ENCODE measurements at regions not wholly inside any gene's neighbourhood (a gene's known extent, or its start where the extent isn't known, plus 50 kb on each side); places are given as distances from the start of the nearest gene placed in this dataset.

DNA sequence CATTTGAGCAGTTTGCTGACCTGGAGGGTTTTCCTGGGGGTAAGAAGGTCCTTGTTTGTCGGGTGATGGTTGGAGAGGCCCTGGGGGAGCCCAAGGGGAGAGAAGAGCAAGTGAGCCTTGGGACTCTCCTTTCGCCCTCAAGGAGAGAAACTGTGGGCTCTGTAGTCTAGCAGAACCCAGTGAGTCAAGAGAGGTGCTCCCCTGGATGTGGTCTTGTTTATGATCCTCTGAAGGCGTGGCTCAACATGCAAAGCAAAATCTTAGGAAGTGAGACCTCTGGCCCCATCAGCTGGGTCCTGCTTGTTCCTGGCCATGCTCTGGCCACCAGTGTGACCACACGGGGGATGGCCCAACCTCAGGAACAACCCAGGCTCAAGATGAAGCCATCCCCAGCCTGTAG is 66.5 kb upstream of the ALX4 start:
- TF ChIP-seq, protein P1, sequence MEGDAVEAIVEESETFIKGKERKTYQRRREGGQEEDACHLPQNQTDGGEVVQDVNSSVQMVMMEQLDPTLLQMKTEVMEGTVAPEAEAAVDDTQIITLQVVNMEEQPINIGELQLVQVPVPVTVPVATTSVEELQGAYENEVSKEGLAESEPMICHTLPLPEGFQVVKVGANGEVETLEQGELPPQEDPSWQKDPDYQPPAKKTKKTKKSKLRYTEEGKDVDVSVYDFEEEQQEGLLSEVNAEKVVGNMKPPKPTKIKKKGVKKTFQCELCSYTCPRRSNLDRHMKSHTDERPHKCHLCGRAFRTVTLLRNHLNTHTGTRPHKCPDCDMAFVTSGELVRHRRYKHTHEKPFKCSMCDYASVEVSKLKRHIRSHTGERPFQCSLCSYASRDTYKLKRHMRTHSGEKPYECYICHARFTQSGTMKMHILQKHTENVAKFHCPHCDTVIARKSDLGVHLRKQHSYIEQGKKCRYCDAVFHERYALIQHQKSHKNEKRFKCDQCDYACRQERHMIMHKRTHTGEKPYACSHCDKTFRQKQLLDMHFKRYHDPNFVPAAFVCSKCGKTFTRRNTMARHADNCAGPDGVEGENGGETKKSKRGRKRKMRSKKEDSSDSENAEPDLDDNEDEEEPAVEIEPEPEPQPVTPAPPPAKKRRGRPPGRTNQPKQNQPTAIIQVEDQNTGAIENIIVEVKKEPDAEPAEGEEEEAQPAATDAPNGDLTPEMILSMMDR (IDR thresholded peaks at IDR 0.05), result no peak
- ATAC-seq, result no peak
- no peaks in the 10 kb centered on the region for H3K36me3 ChIP-seq (ENCODE audit: low read depth)

DNA sequence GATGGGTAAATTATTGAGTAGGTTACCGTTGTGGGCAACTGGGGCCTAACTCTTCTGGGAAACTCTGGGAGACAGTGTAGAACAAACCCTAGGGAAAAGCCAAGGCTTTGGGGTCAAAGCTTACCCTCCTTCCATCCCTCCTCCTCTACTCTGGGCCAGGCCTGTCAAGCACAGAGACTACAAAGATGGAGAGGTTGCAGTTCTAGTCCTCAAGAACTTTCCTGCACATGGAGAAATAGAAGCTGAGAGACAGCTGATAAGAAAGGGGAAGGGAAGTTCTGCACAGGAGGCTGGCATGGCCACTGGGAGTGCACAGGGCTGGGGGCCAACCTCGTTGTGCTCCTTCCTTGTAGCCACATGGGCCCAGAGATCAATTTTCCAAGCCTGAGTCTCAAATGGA is 67.2 kb upstream of the ALX4 start:
- Histone ChIP-seq H3K4me1 (ENCODE audit: low read depth) (no peaks in the 10 kb centered on the region), H3K36me3 (ENCODE audit: low read depth) (no peaks in the 10 kb centered on the region), H3K9me3 (no peaks in the 10 kb centered on the region), H3K4me3 (no peak overlapping the region)
- TF ChIP-seq, protein P1 (IDR thresholded peaks at IDR 0.05), result no peak
- no peak for ATAC-seq
- DNase-seq, result no peak
- intact Hi-C loops (cut with DNase I, micrococcal nuclease), result no loop called here

More for the DNA sequence above, 66.5 kb upstream of the ALX4 start:
- no peaks in the 10 kb centered on the region for H3K9me3 ChIP-seq
- intact Hi-C loops (cut with DNase I, micrococcal nuclease), result no loop called here
- no peak for DNase-seq
- H3K4me1 ChIP-seq (ENCODE audit: low read depth), result no peaks in the 10 kb centered on the region
- H3K4me3 ChIP-seq, result no peak overlapping the region

DNA sequence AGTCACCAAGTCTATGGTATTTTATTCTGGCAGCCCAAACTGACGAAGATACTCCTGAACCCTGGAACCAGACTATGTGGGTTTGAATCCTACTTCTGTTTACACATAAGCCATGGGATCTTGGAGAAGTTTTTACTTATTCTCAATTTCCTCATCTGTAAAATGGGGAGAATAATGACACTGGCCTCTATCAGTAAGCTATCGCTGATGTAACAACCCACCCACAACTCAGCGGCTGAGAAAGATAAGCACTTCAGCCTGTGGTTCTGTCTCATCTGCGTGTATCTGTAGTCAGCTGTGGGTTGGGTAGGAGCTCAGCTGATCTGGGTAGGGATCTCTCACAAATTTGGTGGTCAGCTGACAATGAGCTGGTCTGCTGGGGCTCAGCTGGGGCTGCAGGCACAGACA is 68.0 kb upstream of the ALX4 start:
- ATAC-seq, result no peak
- TF ChIP-seq, protein P1 (IDR thresholded peaks at IDR 0.05), result no peak
- intact Hi-C loops (cut with DNase I, micrococcal nuclease), result no loop called here
- Histone ChIP-seq H3K9me3 (no peaks in the 10 kb centered on the region), H3K4me1 (ENCODE audit: low read depth) (no peaks in the 10 kb centered on the region), H3K4me3 (no peak overlapping the region), H3K36me3 (ENCODE audit: low read depth) (no peaks in the 10 kb centered on the region)
- DNase-seq, result no peak

DNA sequence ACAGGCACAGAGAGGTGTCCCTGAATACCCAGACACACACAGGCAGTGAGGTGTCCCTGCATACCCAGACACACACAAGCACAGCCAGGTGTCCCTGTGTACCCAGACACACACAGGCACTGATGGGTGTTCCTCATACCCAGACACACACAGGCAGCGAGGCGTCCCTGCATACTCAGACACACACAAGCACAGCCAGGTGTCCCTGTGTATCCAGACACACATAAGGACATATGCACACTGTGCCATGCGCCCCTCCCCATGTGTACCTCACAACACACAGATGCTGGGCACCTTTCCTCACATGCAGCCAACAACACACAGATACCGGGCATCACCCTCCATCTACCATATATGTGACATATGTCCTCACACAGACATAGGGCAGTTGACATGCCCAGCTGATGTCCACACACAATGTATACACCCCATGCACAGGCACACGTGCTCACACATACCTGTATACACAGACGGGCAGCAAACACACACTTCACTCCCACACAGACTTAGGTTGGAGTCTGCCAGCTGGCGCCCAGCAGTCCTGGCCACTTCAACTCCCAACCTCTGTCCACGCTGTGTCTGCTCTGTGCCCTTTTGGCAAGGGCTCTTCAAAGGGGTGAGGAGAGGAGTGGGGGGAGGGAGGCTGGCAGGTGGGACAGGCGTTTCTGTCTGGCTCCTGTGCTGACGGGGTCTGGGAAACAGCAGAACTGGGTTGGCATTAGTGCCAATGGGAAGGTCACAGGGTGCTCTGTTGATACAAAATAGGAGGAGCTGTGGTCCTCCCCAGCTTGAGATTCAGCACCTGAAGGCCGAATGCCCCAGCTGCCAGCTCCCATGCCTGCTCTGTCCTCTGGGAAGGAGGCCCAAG is 69.4 kb upstream of the ALX4 start:
- H3K4me1 ChIP-seq (ENCODE audit: low read depth), result no peaks in the 10 kb centered on the region
- intact Hi-C loops (cut with DNase I, micrococcal nuclease), result no loop called here
- DNase-seq (no peak), ATAC-seq (no peak)
- no peak overlapping the region for H3K4me3 ChIP-seq
- no peaks in the 10 kb centered on the region for H3K9me3 ChIP-seq
- H3K36me3 ChIP-seq (ENCODE audit: low read depth), result no peaks in the 10 kb centered on the region
- TF ChIP-seq, protein P1 (IDR thresholded peaks at IDR 0.05), result no peak

DNA sequence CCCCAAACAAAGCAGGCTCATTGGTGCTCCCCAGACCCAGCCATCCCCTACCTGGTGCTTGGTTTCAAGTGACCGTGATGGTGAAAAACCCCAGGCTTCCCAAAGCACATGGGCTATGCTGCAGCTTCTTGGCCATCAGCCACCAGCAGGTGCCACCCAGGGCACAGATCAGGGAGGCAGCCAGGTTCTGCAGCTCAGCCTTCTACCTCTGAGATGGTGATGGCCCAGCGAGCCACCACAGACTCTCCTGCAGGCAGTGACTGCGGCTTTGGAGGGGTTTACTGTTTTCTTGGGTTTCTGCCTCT is 70.0 kb upstream of the ALX4 start:
- DNase-seq (no peak), ATAC-seq (no peak)
- H3K36me3 ChIP-seq (ENCODE audit: low read depth), result no peaks in the 10 kb centered on the region
- TF ChIP-seq, protein P1 (IDR thresholded peaks at IDR 0.05), result no peak
- no peak overlapping the region for H3K4me3 ChIP-seq
- no peaks in the 10 kb centered on the region for H3K9me3 ChIP-seq
- no peaks in the 10 kb centered on the region for H3K4me1 ChIP-seq (ENCODE audit: low read depth)
- intact Hi-C loops (cut with DNase I, micrococcal nuclease), result no loop called here

Data from mucosa of descending colon (tissue), 3 donors.